ENCODE measurements at regions not wholly inside any gene's neighbourhood (a gene's known extent, or its start where the extent isn't known, plus 50 kb on each side); places are given as distances from the start of the nearest gene placed in this dataset.

DNA sequence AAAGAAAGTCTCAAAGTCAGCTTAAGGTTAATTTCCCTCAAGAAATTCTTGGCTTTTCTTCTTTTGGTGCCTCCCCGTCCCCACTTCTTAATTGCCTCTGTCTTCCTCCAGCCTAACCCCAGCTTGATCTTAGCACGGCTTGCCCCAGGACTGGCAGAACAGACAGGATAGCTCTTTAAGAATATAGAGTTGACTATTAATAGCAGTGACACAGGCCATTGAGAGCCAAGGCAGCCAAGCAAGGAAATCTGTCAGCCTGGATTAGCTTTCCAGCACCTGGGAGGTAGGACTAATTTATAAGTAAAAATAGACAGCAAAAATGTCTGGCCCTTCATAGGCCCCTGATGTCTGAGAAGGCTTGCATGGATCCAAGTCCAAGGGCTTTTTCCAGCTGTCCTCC lies 384.6 kb upstream of the SLC30A5 start:
- TF ChIP-seq, protein P1, sequence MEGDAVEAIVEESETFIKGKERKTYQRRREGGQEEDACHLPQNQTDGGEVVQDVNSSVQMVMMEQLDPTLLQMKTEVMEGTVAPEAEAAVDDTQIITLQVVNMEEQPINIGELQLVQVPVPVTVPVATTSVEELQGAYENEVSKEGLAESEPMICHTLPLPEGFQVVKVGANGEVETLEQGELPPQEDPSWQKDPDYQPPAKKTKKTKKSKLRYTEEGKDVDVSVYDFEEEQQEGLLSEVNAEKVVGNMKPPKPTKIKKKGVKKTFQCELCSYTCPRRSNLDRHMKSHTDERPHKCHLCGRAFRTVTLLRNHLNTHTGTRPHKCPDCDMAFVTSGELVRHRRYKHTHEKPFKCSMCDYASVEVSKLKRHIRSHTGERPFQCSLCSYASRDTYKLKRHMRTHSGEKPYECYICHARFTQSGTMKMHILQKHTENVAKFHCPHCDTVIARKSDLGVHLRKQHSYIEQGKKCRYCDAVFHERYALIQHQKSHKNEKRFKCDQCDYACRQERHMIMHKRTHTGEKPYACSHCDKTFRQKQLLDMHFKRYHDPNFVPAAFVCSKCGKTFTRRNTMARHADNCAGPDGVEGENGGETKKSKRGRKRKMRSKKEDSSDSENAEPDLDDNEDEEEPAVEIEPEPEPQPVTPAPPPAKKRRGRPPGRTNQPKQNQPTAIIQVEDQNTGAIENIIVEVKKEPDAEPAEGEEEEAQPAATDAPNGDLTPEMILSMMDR (IDR thresholded peaks at IDR 0.05): no peak
- no peak for TF ChIP-seq POLR2A (IDR thresholded peaks at IDR 0.05)

Data from upper lobe of left lung (tissue), 4 donors.